ENCODE measurements at regions not wholly inside any gene's neighbourhood (a gene's known extent, or its start where the extent isn't known, plus 50 kb on each side); places are given as distances from the start of the nearest gene placed in this dataset.
"Not testable (repeated sequence)": the region's sequence is repeated elsewhere in the genome, so short reads cannot be mapped to it uniquely, and the experiment has no call there.

DNA sequence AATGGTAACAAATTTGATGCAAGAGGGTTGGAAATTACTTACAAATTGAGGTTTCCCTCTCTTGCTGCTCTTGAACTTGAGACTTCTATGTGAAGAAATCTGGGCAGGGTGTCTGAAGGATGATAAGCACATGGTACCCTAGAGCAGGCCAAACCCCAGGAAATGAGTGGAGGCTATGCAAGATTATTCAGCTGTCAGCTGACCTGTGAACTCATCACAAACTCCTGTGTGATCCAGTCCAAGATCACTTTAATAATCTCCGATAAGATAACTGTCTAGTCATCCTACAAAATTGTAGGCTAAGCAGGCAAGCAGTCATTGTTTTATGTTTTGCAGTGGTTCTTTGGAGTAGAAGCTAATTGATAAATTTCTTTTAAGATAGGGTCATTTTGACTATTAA lies 213.1 kb downstream of the BTBD3 start:
- DNase-seq, result no peak

DNA sequence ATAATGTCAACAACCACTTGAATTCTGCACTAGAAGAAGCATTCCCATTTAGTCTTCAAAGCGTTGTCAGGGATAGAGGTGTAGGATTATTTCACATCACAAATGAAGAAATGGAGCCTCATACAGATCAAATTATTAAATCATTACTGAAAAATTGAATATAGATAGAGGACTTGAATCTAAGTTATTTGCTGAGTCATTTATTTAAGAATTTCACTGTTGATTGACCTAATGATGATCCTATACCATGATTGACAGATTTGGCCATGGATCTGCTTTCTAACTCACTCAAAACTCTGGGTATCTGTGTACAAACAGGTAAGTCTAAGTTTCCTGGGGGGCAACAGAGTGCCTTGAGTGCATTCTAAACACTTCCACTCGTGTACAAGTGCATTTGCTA lies 215.9 kb downstream of the BTBD3 start:
- DNase-seq, result no peak

DNA sequence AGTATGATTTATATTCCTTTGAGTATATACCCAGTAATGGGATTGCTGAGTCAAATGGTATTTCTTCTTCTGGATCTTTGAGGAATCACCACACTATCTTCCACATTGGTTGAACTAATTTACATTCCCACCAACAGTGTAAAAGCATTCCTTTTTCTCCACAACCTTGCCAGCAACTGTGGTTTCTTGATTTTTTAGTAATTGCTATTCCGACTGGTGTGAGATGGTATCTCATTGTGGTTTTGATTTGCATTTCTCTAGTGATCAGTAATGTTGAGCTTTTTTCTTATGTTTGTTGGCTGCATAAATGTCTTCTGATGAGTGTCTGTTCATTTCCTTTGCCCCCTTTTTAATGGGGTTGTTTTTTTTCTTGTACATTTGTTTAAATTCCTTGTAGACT lies 228.3 kb downstream of the BTBD3 start:
- DNase-seq, result not testable (repeated sequence)

DNA sequence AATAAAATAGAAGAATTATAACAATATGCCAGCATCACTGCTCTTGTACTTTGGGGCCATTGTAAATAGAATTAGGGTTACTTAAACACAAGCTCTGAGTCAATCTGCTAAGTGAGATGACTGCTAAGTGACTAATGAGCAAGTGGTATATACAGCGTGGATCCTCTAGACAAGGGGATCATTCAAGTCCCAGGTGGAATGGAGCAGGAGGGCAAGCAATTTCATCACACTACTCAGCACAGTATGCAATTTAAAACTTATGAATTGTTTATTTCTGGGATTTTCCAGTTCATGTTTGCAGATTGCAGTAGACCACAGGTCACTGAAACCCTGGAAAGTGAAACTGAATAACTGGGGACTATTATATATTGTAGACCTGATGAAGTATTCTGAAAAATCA lies 235.3 kb downstream of the BTBD3 start:
- no peak for DNase-seq

DNA sequence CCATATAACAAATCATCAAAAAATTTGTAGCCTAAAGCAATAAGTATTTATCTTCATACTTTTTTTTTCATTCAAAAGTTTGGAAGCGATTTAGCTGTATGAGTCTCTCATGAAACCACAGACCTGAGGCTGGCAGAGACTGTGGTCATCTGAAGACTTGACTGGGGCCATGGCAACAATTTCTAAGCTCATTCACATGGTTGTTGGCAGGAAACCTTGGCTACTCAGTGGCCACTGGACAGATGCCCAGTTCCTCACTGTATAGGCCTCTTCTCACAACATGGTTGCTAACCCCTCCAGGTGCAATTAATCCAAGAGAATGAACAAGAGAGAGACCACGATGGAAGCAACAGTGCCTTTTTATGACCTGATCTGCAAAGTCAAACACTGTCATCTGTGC lies 235.9 kb downstream of the BTBD3 start:
- DNase-seq, result no peak

DNA sequence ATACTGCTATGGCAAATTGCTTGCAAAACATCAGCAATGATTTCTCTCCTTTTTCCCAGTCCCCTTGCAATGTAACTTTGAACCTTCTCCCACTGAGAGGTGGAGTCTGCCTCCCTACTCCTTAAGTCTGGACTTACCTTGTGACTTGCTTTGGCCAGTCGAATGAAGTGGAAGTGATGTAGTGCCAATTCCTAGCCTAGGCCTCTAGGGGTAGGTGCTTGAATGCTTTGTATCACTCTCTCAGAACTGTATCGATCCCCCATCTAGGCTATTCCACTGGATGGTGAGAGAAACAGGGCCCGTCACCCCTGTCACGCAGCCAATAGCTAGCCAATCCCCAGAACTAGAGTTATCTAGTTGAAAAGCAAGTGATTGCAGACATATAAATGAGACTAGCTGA lies 238.6 kb downstream of the BTBD3 start:
- DNase-seq, result no peak

DNA sequence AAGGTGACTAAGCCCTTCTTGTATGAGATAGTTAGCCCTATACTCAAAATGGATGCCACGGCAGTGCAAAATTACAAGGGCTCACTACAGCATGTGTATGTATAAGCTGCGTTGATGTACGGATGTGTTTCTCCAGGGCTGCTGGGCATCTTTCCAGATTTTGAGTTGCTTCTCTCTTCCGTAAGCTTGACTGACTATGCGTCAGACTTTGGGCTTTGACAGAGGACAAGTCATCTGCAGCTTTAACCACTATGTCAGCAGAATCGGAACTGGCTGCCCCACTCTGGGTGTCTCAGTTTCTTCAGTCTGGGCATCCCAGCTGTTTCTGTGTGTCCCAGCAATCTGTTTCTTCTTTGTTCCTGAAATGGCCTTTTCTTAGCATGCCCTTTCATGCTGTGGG lies 241.6 kb downstream of the BTBD3 start:
- DNase-seq, result no peak

DNA sequence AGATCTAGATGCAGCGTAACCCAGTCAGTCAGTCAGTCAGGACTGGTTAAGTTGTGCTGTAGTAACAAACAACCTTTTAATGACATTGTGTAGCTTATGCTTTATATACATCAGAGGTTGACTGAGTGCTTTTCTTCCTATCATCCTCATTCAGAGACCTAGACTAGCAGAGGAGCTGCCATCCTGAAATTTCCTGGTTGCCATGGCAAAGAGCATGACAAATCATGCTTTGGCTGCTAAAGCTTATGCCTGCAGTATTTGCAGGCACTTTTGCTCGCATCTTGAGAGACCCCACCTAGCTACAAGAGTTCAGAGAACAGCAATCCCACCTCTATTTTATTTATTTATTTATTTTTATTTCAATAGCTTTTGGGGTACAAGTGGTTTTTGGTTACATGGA lies 244.0 kb downstream of the BTBD3 start:
- DNase-seq, result no peak

DNA sequence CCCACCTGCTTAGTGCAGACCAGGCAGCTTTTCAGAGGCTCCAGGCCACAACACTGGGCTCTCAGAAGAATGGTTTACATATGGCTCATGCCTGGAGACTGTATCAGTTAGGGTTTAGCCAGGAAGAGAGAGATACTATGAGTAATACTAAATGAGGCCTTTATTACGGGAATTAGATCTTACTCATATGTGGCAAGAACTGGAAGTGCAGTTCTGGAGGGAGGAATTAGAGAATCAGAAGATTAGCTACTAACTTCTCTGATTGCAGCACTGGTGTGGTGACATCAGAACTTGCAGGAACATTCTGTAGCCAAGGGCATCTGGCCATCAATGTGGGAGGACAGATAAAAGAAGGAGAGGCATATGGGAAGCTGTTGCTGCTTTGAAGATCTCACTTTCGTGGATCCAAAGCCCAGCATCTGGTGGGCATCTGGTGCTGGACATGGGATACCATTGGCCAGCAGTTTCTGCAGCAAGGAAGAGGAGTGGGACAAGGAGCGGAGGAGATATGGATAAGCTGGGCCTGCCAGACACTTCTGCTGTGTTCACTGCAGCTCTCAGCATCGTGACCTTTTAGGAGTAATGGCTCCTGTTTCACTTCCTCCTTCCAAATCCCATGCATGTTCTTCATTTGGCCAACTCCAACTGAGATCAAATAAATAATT lies 248.5 kb downstream of the BTBD3 start:
- DNase-seq, result no peak

DNA sequence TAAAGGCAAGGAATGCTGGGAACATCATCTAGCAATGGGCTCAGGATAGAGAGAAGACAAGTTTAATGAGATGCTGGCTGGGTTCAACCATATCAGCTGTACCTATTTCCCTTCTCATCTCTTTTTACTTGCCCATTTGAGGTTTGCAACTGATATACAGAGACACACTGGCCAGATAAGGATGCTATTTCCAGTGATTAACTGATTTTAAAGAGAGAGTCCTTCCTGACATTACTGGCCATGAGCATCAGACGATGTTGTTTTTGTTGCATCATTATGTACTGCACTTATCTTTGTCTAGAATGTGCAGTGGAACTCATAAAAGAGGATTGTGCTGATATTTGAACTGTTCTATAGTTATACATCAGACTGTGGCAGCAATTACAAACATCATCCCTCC lies 252.7 kb downstream of the BTBD3 start:
- DNase-seq, result no peak

DNA sequence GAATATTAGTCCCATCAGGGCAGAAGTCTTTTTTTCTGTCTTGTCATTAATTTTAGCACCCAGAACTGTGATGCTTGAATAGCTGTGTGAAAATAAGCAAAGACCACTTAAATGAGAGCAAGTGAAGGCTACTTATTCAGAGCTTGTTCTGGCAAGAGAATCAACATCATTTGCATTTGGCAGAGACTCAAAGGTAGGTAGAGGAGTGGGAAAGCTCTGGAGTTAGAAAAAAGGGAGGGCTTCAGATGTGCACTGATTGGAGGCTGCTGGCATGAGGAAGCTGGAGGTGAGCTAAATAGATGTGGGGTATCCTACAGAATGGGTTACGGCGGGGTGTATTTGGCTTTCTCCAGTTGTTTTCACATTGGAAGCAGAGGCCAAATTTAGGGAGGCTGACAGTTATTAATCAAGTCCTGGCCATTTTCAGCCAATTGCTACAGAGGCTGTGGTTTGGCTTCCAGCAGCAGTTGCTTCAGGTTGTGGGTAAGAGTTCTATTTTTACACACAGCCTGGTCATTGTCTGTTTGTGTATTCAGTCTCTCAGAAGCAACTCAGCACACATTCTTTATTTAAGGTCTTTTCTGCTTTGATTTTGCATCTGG lies 254.3 kb downstream of the BTBD3 start:
- no peak for DNase-seq

DNA sequence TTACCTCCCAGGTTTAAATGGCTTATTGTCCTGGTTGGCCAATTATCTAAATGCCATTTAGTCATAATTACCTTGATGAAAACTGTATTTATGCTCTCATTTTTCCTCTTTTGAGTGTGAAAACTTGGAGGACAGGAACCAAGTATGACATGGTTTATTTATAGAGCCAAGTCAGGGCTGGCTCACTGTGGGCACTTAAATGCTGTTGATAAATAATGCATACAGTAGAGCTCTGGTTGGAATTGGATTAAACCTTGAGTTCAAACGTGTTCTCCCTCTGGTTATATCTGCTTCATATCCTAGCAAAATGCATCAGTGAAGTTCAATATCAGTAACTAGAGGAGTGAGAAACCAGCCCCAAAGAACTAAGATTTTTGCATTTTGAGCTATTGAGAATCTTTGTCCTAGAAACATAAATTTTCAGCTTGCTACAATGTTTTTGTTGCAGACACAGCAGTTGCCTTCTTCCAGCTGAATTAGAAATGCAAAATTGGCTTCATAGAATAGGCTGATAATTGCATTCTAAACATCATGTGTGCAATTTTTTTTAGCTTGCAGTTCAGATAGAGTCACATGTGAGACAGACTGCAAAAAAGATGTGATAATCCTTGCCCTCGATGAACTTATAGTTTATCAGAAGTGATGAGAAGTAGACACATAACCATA lies 255.8 kb downstream of the BTBD3 start:
- DNase-seq, result no peak

DNA sequence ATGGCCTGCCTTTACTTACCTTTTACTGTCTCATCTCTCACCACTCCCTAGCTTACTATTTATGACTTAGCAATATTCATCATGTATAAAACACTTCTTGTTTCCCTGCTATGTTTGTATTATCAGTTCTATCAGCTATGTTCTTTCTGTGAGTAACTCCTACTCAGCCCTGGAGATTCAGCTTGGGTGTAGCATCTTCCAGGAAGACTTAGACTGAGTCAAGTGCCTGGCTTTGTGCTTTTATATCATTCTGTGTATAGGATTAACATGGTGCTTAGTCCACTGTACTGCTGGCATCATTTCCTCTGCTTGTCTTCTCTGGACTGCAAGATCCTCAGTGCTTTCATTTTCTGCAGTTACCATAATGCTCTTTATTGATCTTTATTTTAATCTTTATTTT lies 257.8 kb downstream of the BTBD3 start:
- DNase-seq, result no peak

DNA sequence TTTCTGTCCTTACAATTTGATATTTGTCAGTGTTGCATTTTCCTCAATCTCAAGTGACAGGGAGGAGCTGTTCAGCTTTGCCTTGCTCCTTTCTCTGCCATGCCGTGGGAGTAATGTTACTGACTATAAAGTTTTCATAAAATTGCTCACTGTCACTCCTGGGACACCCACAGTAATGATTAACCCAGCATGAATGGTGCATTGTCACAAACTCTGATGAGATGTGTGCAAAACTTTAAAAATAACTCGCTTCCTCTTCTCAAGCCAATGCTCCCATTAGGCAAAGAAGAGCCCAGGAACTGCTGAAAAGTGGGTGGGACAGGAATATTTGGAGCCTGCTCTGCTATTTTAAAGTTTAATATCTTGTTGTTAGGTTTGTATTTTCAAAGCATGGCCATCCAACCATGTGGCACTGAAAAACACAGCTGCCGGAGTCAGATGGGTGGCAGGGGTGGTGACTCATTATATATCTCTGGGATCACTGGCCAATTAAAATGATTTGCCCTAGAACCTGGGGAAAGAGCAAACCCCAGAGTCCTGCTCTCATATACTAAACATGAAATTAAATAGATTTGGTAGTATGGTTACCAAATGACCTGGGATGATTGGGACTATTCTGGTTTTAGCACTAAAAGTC lies 260.1 kb downstream of the BTBD3 start:
- DNase-seq, result no peak

DNA sequence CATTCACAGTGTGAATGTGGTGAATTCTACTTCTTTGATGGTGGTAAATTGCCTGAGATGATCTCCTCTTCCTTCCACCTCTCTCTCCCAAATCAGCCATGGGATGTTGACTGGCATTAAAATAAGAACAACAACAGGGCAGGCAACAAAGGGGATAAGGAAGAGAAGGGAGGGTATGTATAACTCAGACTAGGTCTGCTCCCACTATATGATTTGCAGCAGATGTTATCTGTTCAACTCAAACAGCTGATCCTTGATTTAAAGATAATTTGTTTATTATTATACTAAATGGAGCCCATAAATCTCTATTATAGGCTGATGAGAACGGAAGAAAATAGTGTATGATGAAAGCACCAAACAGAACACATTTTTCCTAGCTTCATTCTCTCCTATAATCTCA lies 262.0 kb downstream of the BTBD3 start:
- no peak for DNase-seq

DNA sequence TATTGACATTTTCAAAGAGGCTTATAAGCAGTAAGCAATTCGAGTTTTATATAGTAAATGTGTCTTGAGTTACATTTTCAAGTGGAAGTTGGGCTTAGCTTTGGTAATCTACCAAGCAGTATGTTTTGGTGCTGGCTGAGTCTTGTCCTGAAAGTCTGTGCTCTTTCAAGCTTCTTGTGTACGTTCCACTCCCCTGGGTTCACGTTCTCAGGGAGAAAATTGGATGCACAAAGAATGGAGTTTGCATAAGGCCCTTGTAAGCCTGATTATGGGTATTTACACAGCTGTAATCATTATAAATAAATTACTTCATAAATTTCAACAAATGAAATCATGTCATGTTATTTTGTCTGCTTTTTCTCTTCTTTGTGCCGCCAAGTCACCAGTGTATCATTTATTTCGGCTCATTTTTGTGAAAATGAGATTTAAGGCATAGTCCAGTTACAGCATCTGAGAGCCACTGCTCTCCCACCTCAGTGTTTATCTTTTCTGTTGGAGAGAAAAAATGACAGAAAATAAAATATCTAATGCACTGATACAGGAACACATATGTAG lies 262.5 kb downstream of the BTBD3 start:
- no peak for DNase-seq

DNA sequence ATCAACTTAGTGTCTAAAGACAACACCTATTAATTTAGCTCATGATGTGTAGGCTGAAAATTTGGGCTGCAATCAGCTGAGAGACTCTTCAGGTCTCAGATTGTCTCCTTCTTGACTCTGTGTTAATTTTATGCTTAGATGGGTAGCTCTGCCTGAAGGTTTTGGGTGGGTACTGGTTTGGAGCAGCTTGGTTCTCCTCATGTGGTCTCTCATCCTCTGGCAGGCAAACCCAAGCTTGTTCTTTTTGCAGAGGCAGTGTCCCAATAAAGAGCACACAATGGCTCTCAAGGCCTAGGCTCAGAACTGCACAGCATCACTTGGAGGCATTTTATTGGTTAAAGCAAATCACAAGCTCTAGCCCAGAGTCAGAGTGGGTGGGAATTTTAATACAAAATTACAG lies 280.6 kb downstream of the BTBD3 start:
- DNase-seq, result no peak

DNA sequence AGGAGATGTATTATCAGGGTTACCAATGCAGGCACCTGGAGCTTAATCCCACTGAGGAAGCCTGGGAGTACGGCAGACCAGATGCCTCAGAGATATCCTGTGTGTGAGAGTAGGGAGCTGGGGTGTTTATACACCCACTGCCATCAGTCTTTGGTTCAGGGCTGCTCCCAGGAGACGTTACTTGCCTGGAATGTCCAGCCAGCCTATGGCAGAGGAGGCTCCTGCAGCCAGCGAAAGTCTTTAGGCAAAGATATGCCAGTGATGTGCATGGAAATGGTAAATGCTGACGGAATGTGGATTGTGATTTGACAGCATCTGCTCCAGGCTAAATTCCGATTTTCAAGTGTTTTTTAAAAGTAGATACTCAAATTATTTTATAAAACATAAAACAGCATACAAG lies 282.0 kb downstream of the BTBD3 start:
- DNase-seq, result peak in 1 of 2 experiments; percentile 49

DNA sequence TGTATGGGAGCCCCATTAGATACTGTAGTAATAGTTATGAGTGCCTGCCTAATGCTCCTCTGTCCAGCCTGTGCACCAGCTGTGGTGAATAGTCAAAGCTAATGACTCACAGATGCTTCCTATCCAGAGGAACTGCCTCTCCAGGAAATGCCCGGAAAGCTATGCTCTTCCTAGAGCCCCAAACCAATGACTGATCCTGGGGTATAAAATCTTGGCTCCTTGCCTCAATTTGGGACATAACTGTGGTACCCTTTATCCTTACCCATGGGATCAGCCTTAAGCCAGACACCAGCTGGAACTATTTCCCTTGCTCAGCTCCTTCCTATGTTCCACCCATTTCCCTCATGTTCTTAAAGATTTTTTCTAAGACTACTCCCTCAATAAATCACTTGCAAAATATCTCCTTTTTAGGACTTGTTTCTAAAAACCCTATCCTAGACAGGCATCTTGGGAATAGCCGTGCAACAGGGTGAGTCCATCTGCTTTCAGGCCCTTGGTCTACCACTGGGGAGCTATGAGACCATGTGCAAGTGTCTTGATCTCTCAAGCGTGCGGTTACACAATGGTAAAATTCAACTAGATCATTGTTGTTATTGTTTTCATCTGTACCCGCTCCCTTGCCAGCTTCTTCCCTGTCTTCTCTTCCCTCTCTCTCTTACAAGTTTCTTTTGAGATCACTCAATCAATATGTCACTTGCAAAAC lies 283.7 kb downstream of the BTBD3 start:
- DNase-seq, result peak in 1 of 2 experiments; percentile 43

DNA sequence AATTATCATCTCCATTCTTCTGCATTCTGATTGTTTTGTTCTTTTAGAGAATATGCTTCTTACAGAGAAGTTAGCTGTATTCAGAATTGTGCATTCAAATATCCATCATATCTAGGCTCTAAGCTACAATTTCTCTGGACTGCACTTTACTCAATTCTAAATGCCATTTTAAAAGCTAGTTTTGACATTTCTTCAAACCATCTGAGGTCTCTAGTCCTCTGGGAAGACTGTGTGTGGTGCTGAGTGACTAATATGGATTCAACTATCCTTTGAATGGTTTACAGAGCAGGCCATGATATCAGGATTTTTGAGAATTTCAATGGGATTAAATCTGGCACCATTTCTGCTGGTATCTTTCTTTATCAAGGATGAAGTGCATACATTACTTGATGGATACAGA lies 285.7 kb downstream of the BTBD3 start:
- DNase-seq, result no peak

DNA sequence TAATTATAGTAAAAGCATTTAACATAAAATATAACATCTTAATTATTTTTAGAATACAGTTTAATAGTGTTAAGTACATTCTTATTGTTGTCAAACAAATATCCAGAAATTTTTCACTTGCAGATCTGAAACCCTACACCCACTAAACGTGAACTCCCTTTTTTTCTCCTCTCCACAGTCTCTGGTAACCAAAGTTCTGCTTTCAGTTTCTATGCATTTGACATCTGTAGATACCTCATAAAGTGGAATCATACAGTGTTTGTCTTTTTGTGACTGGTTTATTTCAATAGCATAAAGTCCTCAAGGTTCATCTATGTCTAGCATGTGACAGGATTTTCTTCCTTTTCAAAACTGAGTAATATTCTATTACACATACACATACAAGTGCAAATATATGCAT lies 286.3 kb downstream of the BTBD3 start:
- no peak for DNase-seq

DNA sequence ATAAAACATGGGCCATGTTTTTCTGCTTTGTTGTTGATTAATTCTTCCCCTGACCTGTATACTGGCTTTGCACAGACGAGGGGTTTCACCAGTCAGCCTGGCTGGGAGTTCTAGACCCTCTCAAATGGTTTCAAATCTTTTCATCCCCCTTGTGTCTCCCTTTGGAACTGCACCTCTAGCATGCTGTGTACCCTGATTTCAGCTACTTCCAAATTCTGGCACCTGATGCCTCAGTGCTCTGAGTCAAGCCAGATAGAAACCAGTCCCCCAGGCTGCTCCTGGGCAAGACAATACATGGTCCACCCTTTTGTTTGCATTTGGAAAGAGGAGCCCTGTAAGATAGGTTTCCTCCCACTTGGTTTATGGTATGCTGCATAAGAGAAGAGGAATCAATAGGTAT lies 290.2 kb downstream of the BTBD3 start:
- DNase-seq, result peak; percentile 53 to 57

DNA sequence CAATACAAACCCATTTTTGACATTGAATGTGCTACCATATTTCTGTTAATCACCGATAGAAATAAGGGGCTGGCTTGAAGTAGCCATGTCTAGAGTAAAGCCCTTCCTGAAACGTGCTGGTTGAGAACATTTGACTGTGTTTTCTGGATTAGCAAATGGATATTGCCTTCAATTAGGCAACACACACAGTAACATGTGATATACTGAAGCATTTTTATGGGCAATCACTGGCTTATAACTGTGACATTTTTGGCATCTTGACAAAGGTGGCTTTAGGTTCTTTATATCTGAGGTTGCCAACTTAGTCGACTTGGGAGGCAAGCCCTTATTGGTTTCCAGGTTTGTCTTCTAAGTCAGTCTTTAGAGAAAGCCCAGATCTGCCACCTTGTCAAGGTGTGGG lies 292.9 kb downstream of the BTBD3 start:
- DNase-seq, result no peak

All from NCI-H524 (cell line).